GM10248 (cell line): ENCODE measurements at regions not wholly inside any gene's neighbourhood (a gene's known extent, or its start where the extent isn't known, plus 50 kb on each side); places are given as distances from the start of the nearest gene placed in this dataset.

ENCODE experiments used
- CTCF ChIA-PET: fragments of 300-600 bp; sonication (Branson Sonifier 250); formaldehyde crosslinking; extraction: SDS; loops from one replicate; lab custom pipeline; 2021; ENCODE audit warnings: antibody characterized with exemption; lab: Yijun Ruan, JAX
- POLR2A ChIA-PET: fragments of 350-650 bp; sonication (Branson Sonifier 250); formaldehyde crosslinking; extraction: SDS; loops from one replicate; lab custom pipeline; 2020; ENCODE audit warnings: antibody characterized with exemption; lab: Yijun Ruan, JAX
- DNase-seq: peaks from one replicate; pipeline ENCODE4 v3.0.0; 2012; ENCODE audit errors: extremely low spot score
- TF ChIP-seq, protein P1 (sequence below): IDR thresholded peaks from 2 replicates; pipeline ENCODE4 v1.5.1; 2012; ENCODE audit warnings: mild to moderate bottlenecking, low read depth; ENCODE audit errors: extremely low read depth, missing control alignments, control extremely low read depth

DNA sequence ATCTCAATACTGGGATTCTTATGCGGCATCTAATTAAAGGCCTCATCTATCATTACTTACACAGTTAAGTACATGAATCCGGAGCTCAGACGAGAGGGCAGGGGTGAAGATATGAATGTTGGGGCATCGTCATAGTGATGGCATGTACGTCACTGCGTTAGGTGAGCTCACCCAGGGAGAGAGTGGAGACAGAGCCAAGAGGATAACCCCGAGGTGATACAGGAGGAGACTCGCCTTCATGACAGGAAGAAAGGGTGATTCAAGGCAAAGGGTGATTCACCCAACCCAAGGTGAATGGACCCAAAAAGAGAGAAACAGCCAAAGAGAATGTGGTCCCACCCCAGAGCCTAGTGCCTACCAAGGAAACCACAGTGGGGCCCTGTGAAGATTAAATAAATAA lies 132.9 kb upstream of the BLID start:
- CTCF ChIA-PET: interaction anchor here (1.1 kb wide), 1 partner anchor 11 kb away, joined by 3 read pairs; no protein-coding TSS in a partner anchor
- POLR2A ChIA-PET: no interaction called here
- DNase-seq: no peak
- TF ChIP-seq, protein P1, sequence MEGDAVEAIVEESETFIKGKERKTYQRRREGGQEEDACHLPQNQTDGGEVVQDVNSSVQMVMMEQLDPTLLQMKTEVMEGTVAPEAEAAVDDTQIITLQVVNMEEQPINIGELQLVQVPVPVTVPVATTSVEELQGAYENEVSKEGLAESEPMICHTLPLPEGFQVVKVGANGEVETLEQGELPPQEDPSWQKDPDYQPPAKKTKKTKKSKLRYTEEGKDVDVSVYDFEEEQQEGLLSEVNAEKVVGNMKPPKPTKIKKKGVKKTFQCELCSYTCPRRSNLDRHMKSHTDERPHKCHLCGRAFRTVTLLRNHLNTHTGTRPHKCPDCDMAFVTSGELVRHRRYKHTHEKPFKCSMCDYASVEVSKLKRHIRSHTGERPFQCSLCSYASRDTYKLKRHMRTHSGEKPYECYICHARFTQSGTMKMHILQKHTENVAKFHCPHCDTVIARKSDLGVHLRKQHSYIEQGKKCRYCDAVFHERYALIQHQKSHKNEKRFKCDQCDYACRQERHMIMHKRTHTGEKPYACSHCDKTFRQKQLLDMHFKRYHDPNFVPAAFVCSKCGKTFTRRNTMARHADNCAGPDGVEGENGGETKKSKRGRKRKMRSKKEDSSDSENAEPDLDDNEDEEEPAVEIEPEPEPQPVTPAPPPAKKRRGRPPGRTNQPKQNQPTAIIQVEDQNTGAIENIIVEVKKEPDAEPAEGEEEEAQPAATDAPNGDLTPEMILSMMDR: no peak

DNA sequence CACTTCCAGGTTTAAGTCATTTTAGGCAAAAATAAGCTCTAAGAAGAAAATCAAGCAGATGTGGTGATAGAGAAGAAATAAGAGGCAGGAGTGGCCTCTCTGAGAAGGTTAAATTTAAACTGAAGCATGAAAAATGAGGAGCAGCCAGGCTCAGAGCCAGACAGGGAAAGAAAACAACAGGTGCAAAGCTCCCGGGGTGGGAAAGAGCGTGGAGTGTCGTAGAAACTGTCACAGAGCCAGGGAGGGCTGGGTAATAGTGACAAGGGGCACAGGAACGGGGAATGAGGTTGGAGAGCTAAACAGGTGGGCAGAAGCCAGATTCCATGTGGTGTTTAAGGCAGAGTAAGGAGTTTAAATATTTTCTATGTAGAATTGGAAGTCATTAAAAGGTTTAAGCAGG lies 132.1 kb upstream of the BLID start:
- POLR2A ChIA-PET: no interaction called here
- DNase-seq: no peak
- TF ChIP-seq, protein P1: no peak
- CTCF ChIA-PET: interaction anchor here (0.6 to 1.4 kb wide), 4 partner anchors 10 to 134 kb away, joined by 3 read pairs; no protein-coding TSS in a partner anchor

DNA sequence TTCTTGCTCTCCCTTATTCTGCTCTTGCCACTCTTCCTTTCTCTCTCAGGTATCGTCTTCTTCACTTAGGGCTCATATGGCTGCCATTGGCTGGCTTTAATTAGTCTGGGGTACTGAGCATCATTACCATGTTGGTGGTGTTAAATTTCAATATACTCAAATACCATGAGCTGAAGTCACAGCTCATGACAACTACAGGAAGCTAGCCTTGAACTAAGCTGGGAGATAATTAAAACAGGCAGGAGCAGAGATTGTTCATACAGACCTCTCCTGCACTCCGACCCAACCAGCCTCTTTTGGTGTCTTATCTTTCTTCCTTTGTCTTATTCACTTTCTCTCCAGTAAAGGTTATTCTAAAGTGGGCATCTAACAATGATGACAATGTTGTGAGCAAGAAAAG lies 130.9 kb upstream of the BLID start:
- DNase-seq: no peak
- TF ChIP-seq, protein P1: no peak
- POLR2A ChIA-PET: no interaction called here
- CTCF ChIA-PET: interaction anchor here (1.4 kb wide), 1 partner anchor 132 kb away, joined by 3 read pairs; no protein-coding TSS in a partner anchor

DNA sequence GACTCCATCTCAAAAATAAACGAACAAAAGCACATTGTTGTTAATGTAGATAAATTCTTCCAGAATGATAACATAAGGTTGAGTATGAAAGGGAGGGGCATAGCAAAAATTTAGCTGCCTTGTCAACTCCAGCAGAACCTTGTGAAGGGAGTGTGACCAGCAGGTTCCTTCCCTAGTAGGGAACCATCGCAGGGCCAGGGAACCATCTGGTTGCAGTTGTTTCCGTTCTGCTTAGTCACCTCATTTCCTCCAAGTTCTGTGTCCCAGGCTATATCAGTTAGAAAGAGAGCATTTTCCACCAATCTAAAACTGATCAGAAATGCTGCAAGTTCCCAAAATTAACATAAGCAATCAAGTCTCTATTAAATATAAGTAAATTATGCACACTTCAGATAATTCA lies 126.7 kb upstream of the BLID start:
- POLR2A ChIA-PET: no interaction called here
- CTCF ChIA-PET: no interaction called here
- DNase-seq: no peak

DNA sequence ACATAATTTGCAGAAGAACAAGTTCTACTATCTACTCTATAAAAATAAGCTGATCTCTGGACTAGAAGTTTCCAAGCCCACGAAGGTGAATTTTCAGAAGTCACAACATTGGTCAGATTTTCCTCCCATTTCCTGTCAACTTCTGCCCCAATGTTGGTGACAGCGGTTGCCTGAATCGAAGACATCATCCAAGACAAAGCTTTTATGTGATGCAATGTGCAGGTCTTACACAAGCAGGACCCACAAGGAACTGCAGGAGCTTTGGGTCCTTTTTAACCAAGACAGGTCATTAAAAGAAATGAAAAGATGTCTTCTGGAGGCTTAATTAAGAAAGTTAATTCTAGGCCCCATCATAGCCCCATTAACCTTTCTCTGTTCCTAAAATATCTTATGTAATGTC lies 125.6 kb upstream of the BLID start:
- ChIA-PET CTCF (no interaction called here), POLR2A (no interaction called here)
- DNase-seq: no peak
- TF ChIP-seq, protein P1: no peak

More for the DNA sequence above, 126.7 kb upstream of the BLID start:
- TF ChIP-seq, protein P1: no peak

DNA sequence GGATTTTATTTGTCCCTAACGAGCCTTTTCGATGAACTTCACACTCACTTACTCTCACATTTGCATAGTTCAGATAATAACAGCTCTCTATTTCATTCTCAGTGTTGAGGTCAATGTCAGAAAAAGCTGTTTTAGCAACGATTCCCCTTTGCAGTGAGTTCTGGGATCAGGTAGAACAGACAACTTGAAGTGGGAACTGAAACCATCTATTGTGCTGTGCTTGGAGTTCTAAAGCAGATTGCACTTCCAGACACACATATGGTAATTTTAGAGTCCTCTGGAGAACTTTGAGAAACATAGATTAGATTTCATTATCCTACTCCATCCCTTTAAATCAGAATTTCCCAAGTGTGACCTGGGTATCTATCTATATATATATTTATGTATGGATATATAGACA lies 124.6 kb upstream of the BLID start:
- CTCF ChIA-PET: no interaction called here
- TF ChIP-seq, protein P1: no peak
- no peak for DNase-seq
- POLR2A ChIA-PET: no interaction called here
